Epithelial cell of prostate (primary cell): ENCODE measurements at regions not wholly inside any gene's neighbourhood (a gene's known extent, or its start where the extent isn't known, plus 50 kb on each side); places are given as distances from the start of the nearest gene placed in this dataset.
A peak's percentile ranks its signal among the peaks of the same experiment; 100 is the strongest.

ENCODE experiments used
- DNase-seq: peaks from one replicate; pipeline ENCODE4 v3.0.0-alpha.2; 2011; ENCODE audit warnings: low read depth, low spot score
- H3K27ac ChIP-seq: fragments of 450-650 bp; 2 replicates; pipeline ENCODE4 v1.5.1; 2017; ENCODE audit warnings: mild to moderate bottlenecking

DNA sequence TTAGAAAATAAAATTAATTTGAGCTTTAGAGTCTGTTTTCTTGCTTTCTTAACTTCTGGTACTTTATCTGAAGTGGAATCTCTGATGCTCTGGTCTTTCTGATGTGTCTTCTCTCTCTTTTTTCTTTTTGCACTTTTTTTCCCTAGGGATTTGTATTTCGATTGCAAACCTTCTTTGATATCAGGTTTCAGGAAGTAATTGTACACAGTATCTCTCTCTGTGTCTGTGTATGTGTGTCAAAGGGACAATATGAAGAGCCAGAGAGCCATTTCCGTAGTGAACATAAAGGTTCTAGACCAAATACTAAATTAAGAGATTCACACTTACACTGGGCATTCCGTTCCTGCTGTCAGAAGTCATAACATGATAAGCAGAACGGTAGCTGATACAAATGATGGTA is 325.0 kb downstream of the PCDH7 start:
- no peak for DNase-seq
- H3K27ac ChIP-seq: no peak overlapping the region

DNA sequence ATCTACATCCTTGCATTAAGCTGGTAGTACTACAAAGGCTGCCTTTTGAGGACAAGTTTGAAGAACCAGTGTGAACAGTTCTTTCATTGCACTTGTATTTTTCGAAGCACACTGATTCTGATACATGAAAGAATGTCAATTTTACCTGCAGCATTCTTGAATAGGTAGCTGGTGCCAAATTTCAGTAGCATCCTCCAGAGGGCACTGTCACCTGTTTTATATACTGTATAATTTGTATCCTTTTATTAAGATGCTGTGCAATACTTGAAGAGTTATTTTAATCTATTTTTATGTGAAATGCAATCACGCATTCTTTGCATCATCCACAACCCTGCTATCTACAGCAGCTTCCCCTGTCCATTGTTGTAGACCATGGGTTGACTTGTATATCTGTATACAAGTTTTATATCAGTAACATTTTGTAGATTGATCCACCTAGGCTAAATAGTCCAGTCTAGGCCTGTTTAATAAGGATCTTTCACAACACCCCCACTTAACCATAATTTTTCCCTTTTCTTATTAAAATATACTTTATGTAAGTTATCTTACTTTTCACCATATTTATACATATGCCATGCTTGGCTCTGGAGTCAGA is 325.7 kb downstream of the PCDH7 start:
- DNase-seq: peak; percentile 6
- no peak overlapping the region for H3K27ac ChIP-seq

DNA sequence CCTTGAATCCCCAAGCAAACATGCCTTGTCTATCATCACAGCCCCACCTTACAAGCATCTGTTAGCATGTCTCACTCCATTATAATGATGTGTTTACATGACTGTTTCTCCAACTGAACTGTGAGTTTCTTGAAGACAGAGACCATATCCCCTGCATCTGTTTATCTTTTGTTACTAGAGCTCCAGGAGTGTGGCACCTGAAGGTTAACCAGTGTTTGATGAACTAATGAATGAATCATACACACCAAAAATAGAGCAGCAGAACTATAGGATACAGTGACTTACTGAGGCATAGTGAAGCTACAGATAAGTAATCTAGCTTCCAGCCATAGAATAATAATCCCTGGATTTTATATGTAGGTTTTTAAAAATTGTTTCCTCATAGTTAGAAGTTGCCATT is 331.0 kb downstream of the PCDH7 start:
- no peak overlapping the region for H3K27ac ChIP-seq
- DNase-seq: no peak

DNA sequence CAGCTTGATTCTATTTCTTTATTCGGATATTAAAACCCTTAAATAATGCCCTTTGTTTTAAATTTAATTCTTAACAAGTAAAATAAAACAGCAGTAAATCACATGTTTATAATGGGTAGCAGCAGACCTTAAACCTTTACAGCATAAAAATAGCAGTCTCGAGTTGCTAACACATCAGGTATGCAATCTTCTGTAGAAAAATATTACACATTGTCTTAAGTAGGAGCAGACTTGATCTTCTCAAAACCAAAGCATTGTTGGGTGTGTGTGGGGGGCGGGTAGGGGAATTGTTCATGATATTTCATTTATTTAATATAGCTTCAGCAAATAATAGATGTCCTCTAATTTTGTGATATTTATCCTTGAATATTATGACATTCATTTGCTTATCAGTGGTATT is 331.4 kb downstream of the PCDH7 start:
- DNase-seq: no peak
- H3K27ac ChIP-seq: no peak overlapping the region

DNA sequence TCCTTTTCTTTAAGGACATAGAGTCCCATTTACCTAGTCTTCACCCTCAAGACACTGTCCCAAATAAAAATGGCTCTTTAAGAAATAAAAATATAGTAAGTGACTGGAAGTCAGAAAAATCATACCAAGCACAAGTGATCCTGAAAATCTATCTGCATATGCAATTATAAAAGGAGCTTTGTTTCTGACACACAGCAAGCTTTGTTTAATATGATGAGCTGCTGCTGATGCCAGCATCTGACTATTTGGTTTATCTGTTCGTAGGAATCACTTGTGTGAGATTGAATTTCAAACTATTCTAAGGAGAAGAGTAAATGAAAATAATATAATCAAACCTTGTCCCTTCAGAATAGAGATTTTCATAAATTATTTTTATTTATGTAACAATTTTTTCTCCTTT is 332.4 kb downstream of the PCDH7 start:
- no peak overlapping the region for H3K27ac ChIP-seq
- no peak for DNase-seq

DNA sequence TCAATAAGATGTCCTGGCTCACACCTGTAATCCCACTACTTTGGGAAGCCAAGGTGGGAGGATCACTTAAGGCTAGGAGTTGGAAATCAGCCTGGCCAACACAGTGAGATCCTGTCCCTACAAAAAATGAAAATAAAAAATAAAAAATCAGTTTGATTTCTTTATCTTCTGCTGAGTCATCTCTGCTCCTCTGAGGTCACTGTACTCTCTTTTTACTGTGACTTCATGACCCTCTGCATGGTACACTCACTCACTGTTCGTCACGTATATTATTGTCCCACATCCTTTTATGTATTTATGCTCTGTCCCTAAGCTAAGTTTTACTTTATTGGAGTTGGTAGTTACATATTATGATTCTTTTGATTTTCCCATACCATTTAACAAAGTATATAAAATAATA is 333.3 kb downstream of the PCDH7 start:
- DNase-seq: no peak
- no peak overlapping the region for H3K27ac ChIP-seq

DNA sequence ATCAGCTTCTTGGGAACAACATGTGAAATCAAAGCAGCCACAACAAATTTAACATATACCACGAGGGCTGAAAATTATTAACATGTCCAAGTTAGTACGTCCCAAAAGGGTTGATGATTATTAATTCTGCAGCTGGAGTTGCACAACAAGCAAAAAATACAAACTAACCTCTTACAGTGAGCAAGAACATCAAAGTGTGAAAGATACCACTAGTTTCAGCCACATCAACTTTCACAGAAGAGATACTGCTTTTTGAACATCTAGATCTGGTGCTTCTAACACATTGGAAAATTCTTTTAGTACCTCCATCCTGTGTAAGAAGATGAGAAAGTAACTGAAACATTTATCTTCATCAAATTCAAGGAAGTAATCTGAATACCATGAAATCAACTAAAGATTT is 334.1 kb downstream of the PCDH7 start:
- H3K27ac ChIP-seq: no peak overlapping the region
- DNase-seq: no peak

DNA sequence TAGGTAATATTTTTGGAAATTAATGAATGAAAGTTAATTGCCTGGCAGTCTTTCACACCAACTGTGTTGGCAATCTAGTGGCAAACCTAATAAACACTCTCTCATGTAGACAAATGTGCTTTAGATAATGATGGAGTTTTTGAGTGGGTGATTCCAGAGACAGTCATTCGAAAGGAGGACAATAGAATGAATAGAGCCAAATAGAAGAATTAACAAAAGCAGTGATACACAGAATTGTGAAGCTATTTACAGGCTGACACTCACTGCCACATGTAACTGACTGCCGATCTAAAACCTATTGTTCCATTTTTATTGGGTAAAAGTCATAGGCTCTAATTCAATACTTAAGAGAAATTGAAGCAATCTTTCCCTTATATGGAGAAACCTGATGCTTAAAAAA is 338.5 kb downstream of the PCDH7 start:
- no peak for DNase-seq
- no peak overlapping the region for H3K27ac ChIP-seq

DNA sequence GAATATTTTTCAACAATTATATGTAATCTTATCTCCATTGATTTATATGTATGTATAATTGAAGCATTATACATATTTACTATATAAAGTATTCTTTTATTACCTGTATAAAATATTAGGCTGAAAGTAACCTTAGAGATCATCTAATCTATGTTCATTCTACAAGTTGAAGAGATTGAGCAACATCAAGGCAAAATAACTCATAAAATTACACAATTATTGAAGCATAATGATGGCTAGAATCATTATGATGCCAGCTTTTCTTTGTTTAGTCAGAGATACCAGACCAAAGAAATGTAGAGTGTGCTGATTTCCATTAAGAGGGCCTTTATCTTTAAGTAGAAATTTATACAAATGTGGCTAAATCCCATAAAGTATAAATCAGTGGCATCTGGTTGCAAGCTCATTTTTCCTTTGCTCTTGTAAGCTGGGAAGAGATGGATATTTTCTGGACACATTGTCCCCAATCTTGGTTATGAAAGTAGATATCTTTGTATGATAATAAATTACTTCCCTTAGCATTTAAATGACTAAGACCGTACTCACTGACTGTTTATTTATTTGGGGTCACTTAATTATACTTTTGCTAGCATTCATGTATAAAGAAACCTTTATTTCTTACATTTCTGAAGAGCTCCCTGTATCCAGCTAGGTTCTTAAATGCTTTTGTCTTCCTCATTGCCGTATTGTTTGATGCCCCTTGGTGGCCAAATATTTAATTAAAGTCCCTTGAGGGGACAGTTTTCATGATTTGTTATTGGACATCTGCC is 339.8 kb downstream of the PCDH7 start:
- DNase-seq: no peak
- H3K27ac ChIP-seq: no peak overlapping the region

DNA sequence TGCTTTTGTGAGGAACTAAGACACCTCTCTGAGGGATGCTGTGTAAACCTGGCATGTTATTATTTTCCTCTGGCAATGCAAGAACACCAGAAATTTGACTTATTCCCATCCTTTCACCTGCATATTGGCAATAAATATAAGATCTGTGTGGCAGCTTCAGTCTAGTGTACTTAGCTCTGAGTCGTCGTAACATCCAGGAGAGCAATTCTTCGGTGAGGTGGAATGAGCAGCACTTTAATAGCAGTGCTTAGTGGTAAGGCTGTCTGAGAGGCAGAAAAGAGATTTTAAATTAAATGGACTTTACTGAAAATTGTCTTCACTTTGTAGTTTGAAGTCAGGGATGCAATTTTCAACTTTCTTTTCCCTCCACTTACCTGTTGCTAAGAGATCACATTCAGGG is 344.9 kb downstream of the PCDH7 start:
- no peak for DNase-seq
- H3K27ac ChIP-seq: no peak overlapping the region

DNA sequence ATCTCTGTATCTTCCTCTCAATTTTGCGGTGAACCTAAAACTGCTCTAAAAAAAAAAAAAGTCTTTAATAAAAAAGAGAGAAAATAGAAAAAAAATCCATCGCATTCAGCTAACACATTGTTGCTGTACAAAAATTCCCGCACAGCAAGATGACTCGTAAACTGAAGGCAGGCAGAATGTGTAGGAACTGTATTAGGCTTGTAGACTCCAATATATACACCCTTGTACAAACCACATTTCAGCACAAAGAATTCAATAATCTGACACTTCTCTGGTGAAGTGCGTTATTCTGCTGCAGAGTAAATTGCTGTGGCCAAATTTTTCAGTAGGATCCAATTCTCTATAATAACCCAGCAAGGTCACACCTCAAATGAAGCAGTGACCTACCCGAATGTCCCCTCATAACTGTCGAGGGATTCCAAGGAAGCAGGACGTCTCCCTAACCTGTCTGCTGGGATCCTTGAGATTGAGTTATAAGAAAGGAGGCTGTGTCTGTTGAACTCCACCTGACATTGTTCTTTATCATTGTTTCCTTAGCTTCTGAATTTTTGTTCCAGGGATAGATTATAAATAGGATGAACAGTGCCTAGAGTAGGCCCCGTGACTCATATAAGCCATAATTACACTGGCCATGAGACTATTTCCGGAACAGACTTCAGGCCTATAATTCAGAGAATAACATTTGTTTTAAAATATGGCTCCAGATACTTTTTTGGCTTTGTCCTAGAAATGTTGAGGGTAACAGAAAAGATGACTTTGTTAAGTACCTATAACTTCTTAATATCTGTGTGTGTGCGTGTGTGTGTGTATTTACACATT is 348.3 kb downstream of the PCDH7 start:
- no peak overlapping the region for H3K27ac ChIP-seq
- no peak for DNase-seq

DNA sequence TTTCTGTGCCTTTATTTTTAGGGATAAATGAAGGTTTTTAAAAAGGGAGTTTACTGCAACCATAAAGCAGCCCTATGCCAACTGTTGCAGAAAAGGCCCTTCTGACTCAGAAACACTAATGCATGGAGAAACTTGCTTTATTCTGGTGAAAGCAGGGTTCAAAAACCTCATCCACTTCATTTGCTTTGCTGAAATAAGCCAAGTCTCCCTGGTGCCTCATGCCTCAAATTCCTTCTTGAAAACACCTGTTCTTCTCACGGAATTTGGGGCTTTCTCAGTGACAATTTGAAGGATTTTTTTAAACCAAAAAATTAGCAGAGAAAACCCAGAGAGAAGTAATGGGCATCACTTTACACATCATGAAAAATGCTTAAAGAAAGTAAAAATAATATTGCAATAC is 349.0 kb downstream of the PCDH7 start:
- no peak for DNase-seq
- no peak overlapping the region for H3K27ac ChIP-seq

DNA sequence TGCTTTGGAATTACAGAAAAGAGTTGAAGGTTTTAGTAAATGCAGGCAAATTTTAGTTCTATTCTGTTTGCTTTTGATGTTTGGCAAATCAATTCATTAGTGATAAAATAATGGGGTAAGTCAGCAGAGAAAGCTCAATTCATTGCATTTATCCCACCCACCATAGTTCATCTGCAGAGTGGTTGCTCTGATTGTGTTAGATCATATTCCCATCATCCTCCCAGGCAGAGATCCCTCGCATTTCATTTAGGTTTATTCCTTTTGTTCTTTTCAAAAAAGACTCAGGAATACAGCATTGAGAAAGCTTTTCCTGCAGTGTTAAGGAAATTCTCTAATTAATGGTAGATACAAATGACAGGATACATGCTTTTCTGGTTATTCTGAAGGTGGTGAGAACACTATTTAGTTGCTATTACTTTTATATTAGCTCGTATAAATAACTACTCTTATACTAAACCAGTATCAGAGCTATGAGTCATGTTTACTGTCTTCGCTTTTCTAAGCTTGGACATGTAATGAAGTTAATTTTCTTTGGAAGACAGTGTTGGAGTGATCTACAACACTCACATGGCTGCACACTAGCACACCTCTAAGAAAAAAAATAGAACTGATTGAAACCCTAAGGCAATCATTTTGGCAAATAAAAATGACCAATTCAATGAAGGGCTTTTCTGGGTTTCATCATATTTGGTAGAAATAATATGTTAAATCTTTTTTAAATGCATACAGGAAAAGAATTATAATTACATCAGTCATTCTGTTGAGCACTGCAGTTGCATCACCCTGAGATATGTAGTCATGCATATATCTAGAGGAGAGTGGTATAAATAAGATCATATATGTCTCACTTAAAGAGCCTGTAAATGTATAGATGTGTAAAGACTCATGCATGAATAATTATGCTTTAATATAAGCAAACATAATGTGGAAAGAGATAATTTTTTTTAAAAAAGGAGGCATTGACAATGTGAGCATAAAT is 351.6 kb downstream of the PCDH7 start:
- DNase-seq: no peak
- H3K27ac ChIP-seq: peak overlapping the region; percentile 53

DNA sequence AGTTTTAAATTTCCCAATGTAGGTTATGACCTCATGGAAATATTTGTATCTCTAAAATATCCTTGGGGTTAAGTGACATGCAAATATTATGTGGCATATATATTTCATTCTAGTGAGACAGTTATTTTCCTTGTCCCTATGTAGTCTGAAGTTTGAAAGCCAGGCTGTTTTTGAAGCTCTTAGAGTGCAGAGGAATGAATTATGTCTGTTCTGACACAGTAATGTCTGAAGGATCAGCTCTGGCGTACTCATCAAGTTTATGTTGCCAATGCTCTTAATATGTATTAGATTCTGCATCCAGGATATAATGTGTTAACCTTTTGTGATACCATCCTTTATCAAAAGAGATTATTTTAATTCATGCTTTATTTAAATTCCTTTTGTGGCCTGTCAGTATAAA is 355.8 kb downstream of the PCDH7 start:
- H3K27ac ChIP-seq: no peak overlapping the region
- DNase-seq: no peak

DNA sequence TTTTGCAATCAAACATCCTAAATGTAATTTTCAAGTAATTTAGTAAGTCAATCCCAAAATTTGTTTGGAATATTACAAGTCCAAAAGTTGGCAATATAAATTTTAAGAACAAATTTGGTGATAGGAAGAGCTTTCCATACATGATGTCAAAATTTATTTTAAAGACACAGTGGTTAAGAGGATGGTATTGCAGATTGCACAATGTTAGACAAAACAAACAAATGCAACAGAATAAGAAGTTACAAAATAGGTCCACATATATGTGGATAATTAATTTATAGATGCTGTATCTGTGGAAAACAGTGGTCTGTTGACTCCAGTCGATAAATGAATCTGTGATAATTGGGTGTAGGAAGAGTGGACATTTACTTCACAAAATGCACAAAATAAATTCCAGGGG is 358.5 kb downstream of the PCDH7 start:
- H3K27ac ChIP-seq: no peak overlapping the region
- DNase-seq: no peak

DNA sequence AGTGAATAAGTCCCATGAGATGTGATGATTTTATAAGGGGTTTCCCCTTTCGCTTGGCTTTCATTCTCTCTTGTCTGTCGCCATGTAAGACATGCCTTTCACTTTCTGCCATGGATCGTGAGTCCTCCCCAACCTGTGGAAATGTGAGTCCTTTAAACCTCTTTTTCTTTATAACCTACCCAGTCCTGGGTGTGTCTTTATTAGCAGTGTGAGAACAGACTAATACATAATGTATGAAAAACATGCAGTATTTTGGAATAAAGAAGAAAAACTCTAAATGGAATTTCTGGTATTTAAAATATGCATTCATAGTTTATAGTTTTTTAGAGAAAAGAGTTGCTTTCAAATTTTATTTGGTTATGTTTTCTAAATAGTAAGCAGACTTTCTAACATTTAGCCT is 360.7 kb downstream of the PCDH7 start:
- DNase-seq: no peak
- no peak overlapping the region for H3K27ac ChIP-seq

DNA sequence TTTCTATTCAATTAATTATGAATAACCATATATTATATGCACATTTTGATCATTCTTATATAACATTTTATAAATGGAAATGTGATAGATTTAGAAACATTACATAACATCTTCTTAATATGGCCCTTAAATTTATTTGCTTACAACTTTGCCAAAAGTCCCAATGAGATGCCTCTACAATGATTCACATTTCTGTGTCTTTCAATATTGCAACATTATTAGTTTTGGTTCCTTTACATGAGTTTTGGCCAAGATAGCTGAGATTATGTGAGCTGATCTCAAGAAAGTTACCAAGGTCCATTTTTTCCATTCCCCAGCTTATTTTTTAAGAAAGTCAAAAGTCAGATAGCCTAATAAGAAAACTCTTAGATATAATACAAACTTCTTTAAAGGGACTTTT is 361.2 kb downstream of the PCDH7 start:
- DNase-seq: no peak
- H3K27ac ChIP-seq: no peak overlapping the region

DNA sequence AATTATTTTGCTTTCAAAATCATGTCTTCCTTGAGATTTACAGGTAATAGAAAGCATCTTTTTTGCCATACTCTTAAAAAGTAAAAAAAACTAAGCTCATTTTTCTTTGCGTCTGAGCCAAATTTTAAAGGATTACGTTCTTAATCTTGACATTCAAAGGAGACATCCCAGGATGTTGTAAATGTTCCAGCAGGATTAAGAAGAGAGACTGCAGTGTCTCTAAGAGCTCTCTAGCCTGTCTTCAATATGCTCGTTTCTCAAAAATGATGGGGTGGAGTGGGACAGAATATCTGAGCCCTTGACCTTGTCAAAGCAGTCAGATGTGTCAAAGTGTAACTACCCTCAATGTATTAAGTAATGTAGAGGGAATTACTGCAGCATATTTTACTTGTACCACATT is 363.3 kb downstream of the PCDH7 start:
- H3K27ac ChIP-seq: no peak overlapping the region
- DNase-seq: no peak

DNA sequence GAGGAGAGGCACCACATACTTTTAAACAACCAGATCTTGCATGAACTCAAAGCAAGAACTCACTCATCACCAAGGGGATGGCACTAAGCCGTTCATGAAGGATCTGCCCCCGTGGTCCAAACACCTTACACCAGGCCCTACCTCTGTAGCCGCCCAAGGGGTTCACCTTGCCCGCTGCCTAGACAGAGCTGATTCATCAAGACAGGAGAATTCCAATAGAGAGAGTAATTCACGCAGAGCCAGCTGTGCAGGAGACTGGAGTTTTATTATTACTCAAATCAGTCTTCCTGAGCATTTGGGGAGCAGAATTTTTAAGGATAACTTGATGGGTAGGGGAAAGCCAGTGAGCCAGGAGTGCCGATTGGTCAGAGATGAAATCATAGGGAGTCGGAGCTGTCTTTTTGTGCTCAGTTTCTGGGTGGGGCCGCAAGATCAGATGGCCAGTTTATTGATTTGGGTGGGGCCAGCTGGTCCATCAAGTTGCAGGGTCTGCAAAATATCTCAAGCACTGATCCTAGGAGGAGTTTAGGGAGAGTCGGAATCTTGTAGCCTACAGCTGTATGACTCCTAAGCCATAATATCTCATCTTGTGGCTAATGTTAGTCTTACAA is 364.7 kb downstream of the PCDH7 start:
- no peak for DNase-seq
- no peak overlapping the region for H3K27ac ChIP-seq

DNA sequence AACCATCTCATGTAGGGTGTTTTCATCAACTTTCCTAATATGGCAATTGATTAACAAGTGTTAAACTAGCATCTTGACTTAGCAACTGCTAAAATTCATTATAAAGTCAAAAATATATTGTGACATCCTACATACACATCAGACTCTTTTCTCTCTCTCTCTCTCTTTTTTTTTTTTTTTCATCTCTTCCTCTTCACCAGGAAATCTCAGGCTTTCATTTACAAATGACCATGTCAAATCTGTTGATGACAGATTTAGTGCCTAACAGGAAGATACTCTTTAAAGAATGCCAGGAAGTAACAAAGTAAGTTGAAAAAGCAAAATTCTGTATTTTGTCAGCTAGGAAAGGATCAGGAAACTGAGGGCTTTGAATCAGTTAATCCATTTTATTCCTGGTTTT is 365.5 kb downstream of the PCDH7 start:
- no peak for DNase-seq
- H3K27ac ChIP-seq: no peak overlapping the region
